ENCODE measurements at regions not wholly inside any gene's neighbourhood (a gene's known extent, or its start where the extent isn't known, plus 50 kb on each side); places are given as distances from the start of the nearest gene placed in this dataset.

DNA sequence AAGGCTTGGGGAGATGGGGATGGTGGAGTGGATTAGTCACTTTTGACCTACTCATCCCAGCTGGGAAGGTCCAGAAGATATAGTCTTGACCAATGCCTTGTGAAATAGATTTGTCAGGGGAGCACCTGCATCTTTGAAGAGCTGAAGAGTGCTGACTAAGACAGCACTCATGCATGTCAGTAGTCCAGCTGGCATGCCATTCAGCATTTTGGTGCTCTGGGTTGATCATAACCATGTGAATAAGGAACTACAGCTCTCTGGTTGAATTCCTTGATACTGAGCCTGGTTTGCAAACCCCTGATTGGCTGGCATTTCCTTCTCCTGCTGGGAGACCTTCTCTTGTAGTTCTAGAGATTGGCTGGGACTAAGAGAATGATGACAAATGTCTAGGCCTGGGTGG is 106.8 kb upstream of the ALX4 start:
- TF ChIP-seq, protein P1, sequence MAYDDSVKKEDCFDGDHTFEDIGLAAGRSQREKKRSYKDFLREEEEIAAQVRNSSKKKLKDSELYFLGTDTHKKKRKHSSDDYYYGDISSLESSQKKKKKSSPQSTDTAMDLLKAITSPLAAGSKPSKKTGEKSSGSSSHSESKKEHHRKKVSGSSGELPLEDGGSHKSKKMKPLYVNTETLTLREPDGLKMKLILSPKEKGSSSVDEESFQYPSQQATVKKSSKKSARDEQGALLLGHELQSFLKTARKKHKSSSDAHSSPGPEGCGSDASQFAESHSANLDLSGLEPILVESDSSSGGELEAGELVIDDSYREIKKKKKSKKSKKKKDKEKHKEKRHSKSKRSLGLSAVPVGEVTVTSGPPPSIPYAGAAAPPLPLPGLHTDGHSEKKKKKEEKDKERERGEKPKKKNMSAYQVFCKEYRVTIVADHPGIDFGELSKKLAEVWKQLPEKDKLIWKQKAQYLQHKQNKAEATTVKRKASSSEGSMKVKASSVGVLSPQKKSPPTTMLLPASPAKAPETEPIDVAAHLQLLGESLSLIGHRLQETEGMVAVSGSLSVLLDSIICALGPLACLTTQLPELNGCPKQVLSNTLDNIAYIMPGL (CRISPR knock-in tag; IDR thresholded peaks at IDR 0.05; ENCODE audit: borderline replicate concordance): no peak
- TF ChIP-seq, protein P2, sequence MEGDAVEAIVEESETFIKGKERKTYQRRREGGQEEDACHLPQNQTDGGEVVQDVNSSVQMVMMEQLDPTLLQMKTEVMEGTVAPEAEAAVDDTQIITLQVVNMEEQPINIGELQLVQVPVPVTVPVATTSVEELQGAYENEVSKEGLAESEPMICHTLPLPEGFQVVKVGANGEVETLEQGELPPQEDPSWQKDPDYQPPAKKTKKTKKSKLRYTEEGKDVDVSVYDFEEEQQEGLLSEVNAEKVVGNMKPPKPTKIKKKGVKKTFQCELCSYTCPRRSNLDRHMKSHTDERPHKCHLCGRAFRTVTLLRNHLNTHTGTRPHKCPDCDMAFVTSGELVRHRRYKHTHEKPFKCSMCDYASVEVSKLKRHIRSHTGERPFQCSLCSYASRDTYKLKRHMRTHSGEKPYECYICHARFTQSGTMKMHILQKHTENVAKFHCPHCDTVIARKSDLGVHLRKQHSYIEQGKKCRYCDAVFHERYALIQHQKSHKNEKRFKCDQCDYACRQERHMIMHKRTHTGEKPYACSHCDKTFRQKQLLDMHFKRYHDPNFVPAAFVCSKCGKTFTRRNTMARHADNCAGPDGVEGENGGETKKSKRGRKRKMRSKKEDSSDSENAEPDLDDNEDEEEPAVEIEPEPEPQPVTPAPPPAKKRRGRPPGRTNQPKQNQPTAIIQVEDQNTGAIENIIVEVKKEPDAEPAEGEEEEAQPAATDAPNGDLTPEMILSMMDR (IDR thresholded peaks at IDR 0.05): no peak
- TF ChIP-seq JUN (IDR thresholded peaks at IDR 0.05): no peak
- no peak for TF ChIP-seq POLR2A (IDR thresholded peaks at IDR 0.05; ENCODE audit: low read length)

Measured in A549 (cell line).